ENCODE measurements at regions not wholly inside any gene's neighbourhood (a gene's known extent, or its start where the extent isn't known, plus 50 kb on each side); places are given as distances from the start of the nearest gene placed in this dataset.
"Not testable (repeated sequence)": the region's sequence is repeated elsewhere in the genome, so short reads cannot be mapped to it uniquely, and the experiment has no call there.

- no peaks in the 10 kb centered on the region for H3K4me1 ChIP-seq (ENCODE audit: insufficient read depth, low read length, severe bottlenecking)
- H3F3A ChIP-seq (ENCODE audit: insufficient read depth, low read length) = no peaks in the 10 kb centered on the region
- no peak overlapping the region for H3K27ac ChIP-seq (ENCODE audit: low read depth, low read length, poor library complexity, severe bottlenecking)
- no peak for TF ChIP-seq CTCF (IDR thresholded peaks at IDR 0.05; ENCODE audit: low read length)
- no peak for TF ChIP-seq EZH2 (IDR thresholded peaks at IDR 0.05; ENCODE audit: borderline replicate concordance, low read length)
- H3K4me3 ChIP-seq (ENCODE audit: low read depth, low read length, poor library complexity, severe bottlenecking) = no peak overlapping the region
- no peaks in the 10 kb centered on the region for H3K27me3 ChIP-seq (ENCODE audit: insufficient read depth, low read length)
- no peak overlapping the region for H2AFZ ChIP-seq (ENCODE audit: low read length)
- no peak overlapping the region for H3K9ac ChIP-seq (ENCODE audit: low read length)
- no peak overlapping the region for H3K4me2 ChIP-seq (ENCODE audit: low read length)
- H3K9me2 ChIP-seq (ENCODE audit: low read depth, low read length) = no peaks in the 10 kb centered on the region
- H3K9me3 ChIP-seq (ENCODE audit: low read length) = no peaks in the 10 kb centered on the region
- H3K79me2 ChIP-seq (ENCODE audit: insufficient read depth, low read length) = no peaks in the 10 kb centered on the region
- H4K20me1 ChIP-seq (ENCODE audit: insufficient read depth, low read length) = no peaks in the 10 kb centered on the region
- no peaks in the 10 kb centered on the region for H3K36me3 ChIP-seq (ENCODE audit: insufficient read depth, low read length)
These were observed 240.5 kb upstream of the PRSS16 start for GRCh38 chr6:27007020-27007419.

GRCh38 chr6:27008613-27009012 lies 238.9 kb upstream of the PRSS16 start:
- not testable (repeated sequence) for H3F3A ChIP-seq (ENCODE audit: insufficient read depth, low read length); H3K79me2 ChIP-seq (ENCODE audit: insufficient read depth, low read length)

GRCh38 chr6:27014053-27014452 lies 233.4 kb upstream of the PRSS16 start:
- H3K27ac ChIP-seq (ENCODE audit: low read depth, low read length, poor library complexity, severe bottlenecking); H3K4me3 ChIP-seq (ENCODE audit: low read depth, low read length, poor library complexity, severe bottlenecking); H3K4me2 ChIP-seq (ENCODE audit: low read length); H2AFZ ChIP-seq (ENCODE audit: low read length); H3K4me1 ChIP-seq (ENCODE audit: insufficient read depth, low read length, severe bottlenecking); H3K9me2 ChIP-seq (ENCODE audit: low read depth, low read length); H3K9me3 ChIP-seq (ENCODE audit: low read length); H3K36me3 ChIP-seq (ENCODE audit: insufficient read depth, low read length); H3K27me3 ChIP-seq (ENCODE audit: insufficient read depth, low read length); H3F3A ChIP-seq (ENCODE audit: insufficient read depth, low read length); H3K9ac ChIP-seq (ENCODE audit: low read length); H3K79me2 ChIP-seq (ENCODE audit: insufficient read depth, low read length); H4K20me1 ChIP-seq (ENCODE audit: insufficient read depth, low read length): not testable (repeated sequence)

More at GRCh38 chr6:27008613-27009012, 238.9 kb upstream of the PRSS16 start:
- not testable (repeated sequence) for H3K4me3 ChIP-seq (ENCODE audit: low read depth, low read length, poor library complexity, severe bottlenecking); H3K9me3 ChIP-seq (ENCODE audit: low read length); H3K27ac ChIP-seq (ENCODE audit: low read depth, low read length, poor library complexity, severe bottlenecking); H3K36me3 ChIP-seq (ENCODE audit: insufficient read depth, low read length); H3K4me1 ChIP-seq (ENCODE audit: insufficient read depth, low read length, severe bottlenecking); H3K9me2 ChIP-seq (ENCODE audit: low read depth, low read length); H4K20me1 ChIP-seq (ENCODE audit: insufficient read depth, low read length); H3K27me3 ChIP-seq (ENCODE audit: insufficient read depth, low read length); H3K9ac ChIP-seq (ENCODE audit: low read length); H2AFZ ChIP-seq (ENCODE audit: low read length); H3K4me2 ChIP-seq (ENCODE audit: low read length)

- Histone ChIP-seq H3K4me2 (ENCODE audit: low read length) (no peak overlapping the region), H3K36me3 (ENCODE audit: insufficient read depth, low read length) (no peaks in the 10 kb centered on the region), H3K4me3 (ENCODE audit: low read depth, low read length, poor library complexity, severe bottlenecking) (no peak overlapping the region), H3K9me3 (ENCODE audit: low read length) (no peaks in the 10 kb centered on the region), H3K4me1 (ENCODE audit: insufficient read depth, low read length, severe bottlenecking) (no peaks in the 10 kb centered on the region), H3K27me3 (ENCODE audit: insufficient read depth, low read length) (no peaks in the 10 kb centered on the region; the same call in 1 of the 2 replicates), H3K27ac (ENCODE audit: low read depth, low read length, poor library complexity, severe bottlenecking) (no peak overlapping the region), H3F3A (ENCODE audit: insufficient read depth, low read length) (no peaks in the 10 kb centered on the region), H3K9ac (ENCODE audit: low read length) (no peak overlapping the region), H2AFZ (ENCODE audit: low read length) (no peak overlapping the region), H3K79me2 (ENCODE audit: insufficient read depth, low read length) (no peaks in the 10 kb centered on the region), H3K9me2 (ENCODE audit: low read depth, low read length) (no peaks in the 10 kb centered on the region), H4K20me1 (ENCODE audit: insufficient read depth, low read length) (no peaks in the 10 kb centered on the region)
- TF ChIP-seq CTCF (IDR thresholded peaks at IDR 0.05; ENCODE audit: low read length) = no peak
- TF ChIP-seq EZH2 (IDR thresholded peaks at IDR 0.05; ENCODE audit: borderline replicate concordance, low read length) = no peak
These were observed 230.8 kb upstream of the PRSS16 start for GRCh38 chr6:27016689-27017088.

GRCh38 chr6:27018401-27018800 lies 229.1 kb upstream of the PRSS16 start:
- not testable (repeated sequence) for H3K9ac ChIP-seq (ENCODE audit: low read length); H4K20me1 ChIP-seq (ENCODE audit: insufficient read depth, low read length); H3K4me2 ChIP-seq (ENCODE audit: low read length); H3F3A ChIP-seq (ENCODE audit: insufficient read depth, low read length); H3K4me3 ChIP-seq (ENCODE audit: low read depth, low read length, poor library complexity, severe bottlenecking); H3K27me3 ChIP-seq (ENCODE audit: insufficient read depth, low read length); H3K4me1 ChIP-seq (ENCODE audit: insufficient read depth, low read length, severe bottlenecking); H3K36me3 ChIP-seq (ENCODE audit: insufficient read depth, low read length); H2AFZ ChIP-seq (ENCODE audit: low read length); H3K27ac ChIP-seq (ENCODE audit: low read depth, low read length, poor library complexity, severe bottlenecking); H3K9me2 ChIP-seq (ENCODE audit: low read depth, low read length); H3K79me2 ChIP-seq (ENCODE audit: insufficient read depth, low read length); H3K9me3 ChIP-seq (ENCODE audit: low read length)

Measured in OCI-LY1 (cell line).